CD4-positive, alpha-beta T cell treated with Interleukin-21 for 1 hour (primary cell): ENCODE measurements at regions not wholly inside any gene's neighbourhood (a gene's known extent, or its start where the extent isn't known, plus 50 kb on each side); places are given as distances from the start of the nearest gene placed in this dataset.
"Not testable (repeated sequence)": the region's sequence is repeated elsewhere in the genome, so short reads cannot be mapped to it uniquely, and the experiment has no call there.

Source experiments
- DNase-seq: peaks from one replicate; pipeline ENCODE4 v3.0.0-alpha.2; 2020

- no peak for DNase-seq
Observed at GRCh38 chr13:73833325-73834070, 300.7 kb downstream of the KLF12 start.

GRCh38 chr13:73832825-73833224 is 301.4 kb downstream of the KLF12 start:
- no peak for DNase-seq

GRCh38 chr13:73832128-73832588 is 302.0 kb downstream of the KLF12 start:
- no peak for DNase-seq

GRCh38 chr13:73829416-73829815 is 304.8 kb downstream of the KLF12 start:
- DNase-seq: no peak

- no peak for DNase-seq
Observed at GRCh38 chr13:73828811-73829210, 305.4 kb downstream of the KLF12 start.

- DNase-seq: no peak
Observed at GRCh38 chr13:73827434-73827833, 306.8 kb downstream of the KLF12 start.

GRCh38 chr13:73825143-73825542 is 309.1 kb downstream of the KLF12 start:
- DNase-seq: peak; percentile 6

GRCh38 chr13:73822668-73823592 is 311.3 kb downstream of the KLF12 start:
- no peak for DNase-seq

- DNase-seq: no peak
Observed at GRCh38 chr13:73820688-73821087, 313.5 kb downstream of the KLF12 start.

GRCh38 chr13:73820285-73820684 is 313.9 kb downstream of the KLF12 start:
- DNase-seq: no peak

GRCh38 chr13:73819711-73820110 is 314.5 kb downstream of the KLF12 start:
- no peak for DNase-seq

- DNase-seq: no peak
Observed at GRCh38 chr13:73816702-73817101, 317.5 kb downstream of the KLF12 start.

GRCh38 chr13:73815796-73816195 is 318.4 kb downstream of the KLF12 start:
- DNase-seq: no peak

- no peak for DNase-seq
Observed at GRCh38 chr13:73810647-73811046, 323.6 kb downstream of the KLF12 start.

GRCh38 chr13:73809561-73809960 is 324.6 kb downstream of the KLF12 start:
- no peak for DNase-seq

GRCh38 chr13:73808318-73808717 is 325.9 kb downstream of the KLF12 start:
- no peak for DNase-seq

- not testable (repeated sequence) for DNase-seq
Observed at GRCh38 chr13:73805326-73805958, 328.8 kb downstream of the KLF12 start.

GRCh38 chr13:73803997-73804396 is 330.2 kb downstream of the KLF12 start:
- no peak for DNase-seq

- no peak for DNase-seq
Observed at GRCh38 chr13:73800011-73800410, 334.2 kb downstream of the KLF12 start.

- DNase-seq: no peak
Observed at GRCh38 chr13:73794755-73795154, 339.4 kb downstream of the KLF12 start.

- DNase-seq: no peak
Observed at GRCh38 chr13:73793361-73793760, 340.8 kb downstream of the KLF12 start.

GRCh38 chr13:73792796-73793195 is 341.4 kb downstream of the KLF12 start:
- no peak for DNase-seq
